ENCODE measurements at regions not wholly inside any gene's neighbourhood (a gene's known extent, or its start where the extent isn't known, plus 50 kb on each side); places are given as distances from the start of the nearest gene placed in this dataset.

DNA sequence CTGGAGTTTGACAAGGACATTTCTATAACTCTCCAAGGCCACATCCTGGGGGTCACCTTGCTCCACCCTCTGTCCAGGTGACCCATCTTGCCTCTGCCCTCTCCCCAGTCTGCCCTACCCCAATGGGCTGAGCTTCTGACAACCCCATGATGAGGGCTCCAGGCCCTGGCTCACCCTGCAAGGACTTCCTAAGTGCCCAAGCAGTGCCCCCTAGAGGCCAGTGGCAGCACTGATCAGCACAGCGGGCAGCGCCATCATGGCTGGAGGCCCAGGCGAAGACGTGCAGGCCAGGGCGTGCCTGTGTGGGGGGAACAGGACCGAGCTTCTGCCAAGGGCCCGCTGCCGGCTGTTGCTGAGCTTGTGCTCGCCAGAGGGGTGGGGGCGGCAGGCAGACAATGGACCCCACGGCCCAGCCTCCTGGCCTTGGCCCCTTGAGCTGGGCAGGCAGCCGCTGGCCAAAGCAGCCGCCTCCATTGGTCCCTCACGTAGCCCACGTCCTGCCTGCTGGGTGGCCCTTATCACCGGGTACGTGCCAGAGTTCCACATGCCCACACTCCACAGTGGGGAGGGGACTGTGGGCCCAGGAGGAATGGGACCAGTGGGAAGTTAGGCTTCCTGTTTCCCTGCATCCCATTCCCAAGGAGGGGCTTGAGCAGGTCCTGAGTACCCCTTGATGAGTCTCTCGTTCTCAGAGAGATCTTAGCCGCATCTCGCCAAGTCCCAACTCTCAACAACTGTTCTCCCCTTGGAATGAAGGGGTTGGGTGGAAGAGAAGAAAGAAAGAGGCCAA lies 64.3 kb downstream of the MRPL14 start:
- TF ChIP-seq, protein P1, sequence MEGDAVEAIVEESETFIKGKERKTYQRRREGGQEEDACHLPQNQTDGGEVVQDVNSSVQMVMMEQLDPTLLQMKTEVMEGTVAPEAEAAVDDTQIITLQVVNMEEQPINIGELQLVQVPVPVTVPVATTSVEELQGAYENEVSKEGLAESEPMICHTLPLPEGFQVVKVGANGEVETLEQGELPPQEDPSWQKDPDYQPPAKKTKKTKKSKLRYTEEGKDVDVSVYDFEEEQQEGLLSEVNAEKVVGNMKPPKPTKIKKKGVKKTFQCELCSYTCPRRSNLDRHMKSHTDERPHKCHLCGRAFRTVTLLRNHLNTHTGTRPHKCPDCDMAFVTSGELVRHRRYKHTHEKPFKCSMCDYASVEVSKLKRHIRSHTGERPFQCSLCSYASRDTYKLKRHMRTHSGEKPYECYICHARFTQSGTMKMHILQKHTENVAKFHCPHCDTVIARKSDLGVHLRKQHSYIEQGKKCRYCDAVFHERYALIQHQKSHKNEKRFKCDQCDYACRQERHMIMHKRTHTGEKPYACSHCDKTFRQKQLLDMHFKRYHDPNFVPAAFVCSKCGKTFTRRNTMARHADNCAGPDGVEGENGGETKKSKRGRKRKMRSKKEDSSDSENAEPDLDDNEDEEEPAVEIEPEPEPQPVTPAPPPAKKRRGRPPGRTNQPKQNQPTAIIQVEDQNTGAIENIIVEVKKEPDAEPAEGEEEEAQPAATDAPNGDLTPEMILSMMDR (IDR thresholded peaks at IDR 0.05), result peak in 1 of 3 donors; percentile 59
- no peak for TF ChIP-seq POLR2A (IDR thresholded peaks at IDR 0.05)
- no peak for TF ChIP-seq POLR2AphosphoS5 (IDR thresholded peaks at IDR 0.05)

All from breast epithelium (tissue), 3 donors.